ENCODE measurements at regions not wholly inside any gene's neighbourhood (a gene's known extent, or its start where the extent isn't known, plus 50 kb on each side); places are given as distances from the start of the nearest gene placed in this dataset.

DNA sequence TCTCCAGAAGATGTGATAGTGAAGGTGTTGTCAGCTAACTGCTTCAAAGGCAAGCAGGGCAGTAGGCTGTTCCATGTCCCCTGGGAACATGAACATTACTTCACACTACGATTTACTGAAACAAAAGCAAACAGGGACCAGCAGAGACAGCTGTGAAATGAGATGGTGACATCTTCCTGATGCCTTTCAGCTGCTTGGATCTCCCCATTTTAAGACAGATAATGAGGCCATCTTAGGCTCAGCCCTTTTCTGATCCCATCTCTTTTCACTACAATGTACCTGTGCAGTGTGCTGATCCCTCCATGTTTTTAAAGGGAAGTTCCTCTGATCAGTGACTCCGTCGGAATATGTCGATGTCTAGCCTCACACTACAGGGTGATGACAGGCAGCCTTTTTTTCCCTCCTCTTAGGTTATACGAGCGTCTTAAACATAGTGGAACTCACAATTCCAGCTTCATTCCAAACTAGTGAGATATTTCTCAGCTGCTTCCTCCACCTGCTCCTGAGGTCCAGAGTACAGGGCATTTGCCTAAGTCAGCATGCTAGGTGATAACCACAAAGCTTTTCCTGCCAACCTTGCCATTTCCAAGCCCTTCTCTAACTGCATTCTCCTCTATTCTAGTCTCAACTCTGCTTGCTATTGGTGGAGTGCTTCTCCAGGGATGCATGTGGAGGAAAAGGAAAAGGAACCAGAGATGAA, 87.6 kb upstream of the EGLN3 start:
- Histone ChIP-seq H3K36me3 (no peaks in the 10 kb centered on the region), H3K4me2 (no peak overlapping the region), H4K20me1 (no peaks in the 10 kb centered on the region), H3K4me3 (no peak overlapping the region), H3K9me3 (replicated peaks in 1 of 11) (no peaks in the 10 kb centered on the region), H3K27me3 (no peaks in the 10 kb centered on the region), H3K4me1 (peaks cover 0 to 11% (median 0%) of the 10 kb centered on the region in 10 experiments; a peak in 4 of 20 replicates), H3K27ac (no peak overlapping the region), H3K9ac (no peak overlapping the region)
- TF ChIP-seq Cebpa-rat (IDR thresholded peaks at IDR 0.05): no peak

DNA sequence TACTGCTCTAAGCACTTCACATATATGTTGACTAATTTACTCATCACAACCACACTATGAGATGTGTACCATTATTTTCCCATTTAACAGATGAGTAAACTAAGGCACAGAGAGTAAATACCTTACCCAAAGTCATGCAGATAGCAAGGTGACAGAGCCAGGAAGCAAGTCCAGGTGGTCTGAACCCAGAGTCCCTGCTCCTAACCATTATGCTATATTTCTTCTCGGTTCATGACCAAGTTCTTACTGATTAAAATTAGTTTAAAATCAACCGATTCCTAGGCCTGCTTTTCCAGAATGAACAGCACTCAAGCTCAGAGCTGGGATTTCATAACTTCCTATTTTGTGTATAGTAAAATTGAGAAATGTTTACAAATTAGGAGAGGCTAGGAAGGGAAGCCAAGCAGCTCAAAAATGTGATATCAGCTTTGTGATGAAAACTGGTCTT, 85.5 kb upstream of the EGLN3 start:
- Histone ChIP-seq H3K4me1 (peaks cover 0 to 11% (median 0%) of the 10 kb centered on the region in 10 experiments; a peak in 2 of 20 replicates), H4K20me1 (no peaks in the 10 kb centered on the region), H3K36me3 (no peaks in the 10 kb centered on the region), H3K9me3 (replicated peaks in 1 of 11) (no peaks in the 10 kb centered on the region), H3K27ac (no peak overlapping the region), H3K27me3 (no peaks in the 10 kb centered on the region), H3K4me3 (no peak overlapping the region), H3K9ac (no peak overlapping the region), H3K4me2 (peak overlapping the region in 2 of 11 experiments; percentile 25 to 36; a peak in 2 of 22 replicates)
- no peak for TF ChIP-seq Cebpa-rat (IDR thresholded peaks at IDR 0.05)

DNA sequence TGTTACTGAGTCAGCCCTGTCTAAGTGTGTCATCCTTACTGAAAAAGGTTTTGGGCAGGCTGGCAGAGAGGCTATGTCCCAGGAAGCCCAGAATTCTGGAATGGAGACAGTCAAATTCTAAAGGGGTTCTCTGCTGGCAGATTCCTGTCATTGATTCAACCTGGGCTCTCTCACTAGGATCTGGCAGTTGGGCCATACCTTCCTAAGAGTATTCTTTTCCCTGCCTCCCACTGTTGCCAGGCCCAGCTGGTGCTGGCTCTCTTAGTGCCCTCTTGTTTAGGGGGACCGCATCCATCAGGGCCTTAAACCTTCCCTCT, 85.0 kb upstream of the EGLN3 start:
- no peaks in the 10 kb centered on the region for H3K9me3 ChIP-seq (replicated peaks in 1 of 11)
- no peaks in the 10 kb centered on the region for H3K27me3 ChIP-seq
- H4K20me1 ChIP-seq: no peaks in the 10 kb centered on the region
- no peak overlapping the region for H3K9ac ChIP-seq
- peaks cover 0 to 11% (median 0%) of the 10 kb centered on the region in 10 experiments; a peak in 2 of 20 replicates for H3K4me1 ChIP-seq
- no peak overlapping the region for H3K4me3 ChIP-seq
- TF ChIP-seq Cebpa-rat (IDR thresholded peaks at IDR 0.05): no peak
- H3K27ac ChIP-seq: no peak overlapping the region
- H3K4me2 ChIP-seq: peak overlapping the region in 2 of 11 experiments; percentile 25 to 36; a peak in 2 of 22 replicates
- no peaks in the 10 kb centered on the region for H3K36me3 ChIP-seq

DNA sequence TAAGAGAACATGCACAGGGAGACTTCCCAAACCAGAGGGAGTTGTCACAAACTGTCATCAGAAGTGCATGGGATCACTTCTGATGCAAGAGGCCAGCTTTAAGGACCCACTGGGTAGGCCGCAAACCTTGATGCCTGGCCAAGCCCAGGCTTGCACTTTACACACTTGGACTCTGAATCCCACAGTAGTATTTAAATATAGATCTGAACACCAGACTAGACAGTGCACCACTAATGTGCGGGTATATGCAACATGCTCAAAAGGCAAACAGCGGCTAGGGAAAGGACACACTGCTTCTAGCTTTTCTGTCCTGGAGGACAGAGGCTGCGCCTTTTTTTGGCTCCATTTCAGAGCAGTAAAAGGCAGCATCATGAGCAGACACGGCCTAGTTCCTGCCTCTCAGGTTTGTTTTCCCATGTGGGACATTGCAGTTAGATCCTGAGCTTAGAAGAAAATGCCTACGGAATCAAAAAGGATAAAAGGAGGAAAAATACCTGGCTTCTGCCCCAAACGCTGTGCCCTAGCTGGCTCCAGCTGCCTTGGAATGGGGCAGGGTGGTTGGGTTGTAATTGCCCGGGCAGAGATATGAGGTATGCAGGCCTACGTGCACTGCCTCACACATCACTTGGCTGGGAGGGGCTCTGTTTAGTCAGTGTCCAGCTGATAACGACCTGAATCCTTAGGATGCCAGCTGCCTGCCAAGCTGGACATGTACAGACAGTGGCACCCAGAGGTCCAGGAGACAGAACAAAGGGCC, 84.5 kb upstream of the EGLN3 start:
- Histone ChIP-seq H3K4me3 (no peak overlapping the region), H3K9ac (no peak overlapping the region), H3K27ac (no peak overlapping the region), H3K4me1 (peaks cover 0 to 11% (median 0%) of the 10 kb centered on the region in 10 experiments; a peak in 3 of 20 replicates), H3K9me3 (replicated peaks in 1 of 11) (no peaks in the 10 kb centered on the region), H3K36me3 (no peaks in the 10 kb centered on the region), H4K20me1 (no peaks in the 10 kb centered on the region), H3K4me2 (peak overlapping the region in 1 of 11 experiments; percentile 36; a peak in 1 of 22 replicates), H3K27me3 (no peaks in the 10 kb centered on the region)
- TF ChIP-seq Cebpa-rat (IDR thresholded peaks at IDR 0.05): no peak

DNA sequence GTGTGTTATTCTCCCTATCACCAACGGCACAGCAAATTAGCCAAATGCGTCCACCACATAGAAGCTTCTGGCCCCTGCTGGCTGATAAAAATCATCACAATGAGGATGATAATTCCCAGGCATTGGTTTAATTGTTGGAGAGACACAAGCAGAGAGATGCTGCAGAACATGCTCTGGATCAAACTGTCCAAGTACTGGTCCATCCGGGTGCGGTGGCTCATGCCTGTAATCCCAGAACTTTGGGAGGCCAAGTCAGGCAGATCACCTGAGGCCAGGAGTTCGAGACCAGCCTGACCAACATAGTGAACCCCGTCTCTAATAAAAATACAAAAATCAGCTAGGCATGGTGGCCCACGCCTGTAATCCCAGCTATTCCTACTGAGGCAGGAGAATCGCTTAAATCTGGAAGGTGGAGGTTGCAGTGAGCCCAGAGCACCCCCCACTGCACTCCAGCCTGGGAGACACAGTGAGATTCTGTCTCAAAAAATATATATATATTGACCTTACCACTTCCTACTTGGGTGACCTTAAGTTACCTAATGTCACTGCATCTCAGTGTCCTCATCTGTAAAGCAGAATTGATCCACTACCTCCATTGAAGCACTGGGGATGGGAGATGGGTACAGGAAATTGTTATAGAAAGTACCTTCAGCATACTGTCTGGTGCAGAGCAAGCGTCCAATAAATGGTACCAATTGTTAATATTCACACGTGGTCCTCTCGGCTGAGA, 83.7 kb upstream of the EGLN3 start:
- H4K20me1 ChIP-seq: no peaks in the 10 kb centered on the region
- no peak overlapping the region for H3K4me3 ChIP-seq
- H3K27ac ChIP-seq: no peak overlapping the region
- H3K9me3 ChIP-seq (replicated peaks in 1 of 11): no peaks in the 10 kb centered on the region
- no peak overlapping the region for H3K4me2 ChIP-seq
- H3K36me3 ChIP-seq: no peaks in the 10 kb centered on the region
- TF ChIP-seq Cebpa-rat (IDR thresholded peaks at IDR 0.05): no peak
- H3K27me3 ChIP-seq: no peaks in the 10 kb centered on the region
- peaks cover 0 to 11% (median 0%) of the 10 kb centered on the region in 10 experiments; a peak in 3 of 20 replicates for H3K4me1 ChIP-seq
- H3K9ac ChIP-seq: no peak overlapping the region

DNA sequence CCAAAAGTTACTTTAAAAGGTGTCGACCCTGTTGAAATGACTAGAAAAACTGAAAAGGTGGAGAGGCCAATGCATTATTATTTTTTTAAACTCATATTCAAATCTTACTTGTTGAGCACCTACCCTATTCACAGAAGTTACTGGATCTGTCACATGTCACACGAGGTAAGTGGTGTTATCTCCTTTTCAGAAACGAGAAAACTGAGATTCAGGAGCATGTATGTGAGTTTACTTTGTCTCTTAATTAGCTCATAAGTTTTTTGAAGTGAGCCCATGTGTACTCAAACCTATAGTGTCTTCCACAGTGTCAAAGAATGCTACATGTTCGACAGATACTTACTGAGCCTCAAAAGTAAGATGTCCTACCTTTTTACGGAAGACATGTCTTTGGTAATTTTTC, 81.8 kb upstream of the EGLN3 start:
- Histone ChIP-seq H3K4me2 (no peak overlapping the region), H3K27me3 (no peaks in the 10 kb centered on the region), H3K4me1 (peaks cover 0 to 11% (median 0%) of the 10 kb centered on the region in 10 experiments; a peak in 3 of 20 replicates), H3K9ac (no peak overlapping the region), H3K4me3 (no peak overlapping the region), H3K36me3 (no peaks in the 10 kb centered on the region), H4K20me1 (no peaks in the 10 kb centered on the region), H3K27ac (no peak overlapping the region), H3K9me3 (replicated peaks in 1 of 11) (no peaks in the 10 kb centered on the region)
- no peak for TF ChIP-seq Cebpa-rat (IDR thresholded peaks at IDR 0.05)

DNA sequence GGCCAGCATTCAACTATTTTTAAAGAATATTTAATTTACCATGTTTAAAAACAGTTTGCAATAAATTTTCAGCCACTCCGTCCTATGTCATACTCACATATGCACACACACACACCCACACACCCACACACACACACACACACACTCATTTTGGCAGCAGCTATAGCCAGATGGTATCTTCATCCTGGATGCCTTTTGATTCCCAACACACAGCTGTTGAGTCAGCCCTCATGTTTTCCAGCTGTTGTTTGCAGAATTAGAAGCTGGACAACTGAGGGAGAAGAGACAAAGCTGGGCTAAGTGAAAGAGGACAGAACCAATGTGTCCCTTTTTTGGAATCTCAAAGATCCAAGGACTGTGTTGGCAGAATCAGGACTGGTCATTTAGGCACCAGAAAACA, 80.0 kb upstream of the EGLN3 start:
- Histone ChIP-seq H3K27ac (no peak overlapping the region), H3K4me2 (no peak overlapping the region), H3K4me3 (no peak overlapping the region), H4K20me1 (no peaks in the 10 kb centered on the region), H3K9me3 (replicated peaks in 1 of 11) (no peaks in the 10 kb centered on the region), H3K27me3 (no peaks in the 10 kb centered on the region), H3K36me3 (no peaks in the 10 kb centered on the region), H3K9ac (no peak overlapping the region), H3K4me1 (peaks cover 0 to 4% (median 0%) of the 10 kb centered on the region in 10 experiments; a peak in 1 of 20 replicates)
- no peak for TF ChIP-seq Cebpa-rat (IDR thresholded peaks at IDR 0.05)

DNA sequence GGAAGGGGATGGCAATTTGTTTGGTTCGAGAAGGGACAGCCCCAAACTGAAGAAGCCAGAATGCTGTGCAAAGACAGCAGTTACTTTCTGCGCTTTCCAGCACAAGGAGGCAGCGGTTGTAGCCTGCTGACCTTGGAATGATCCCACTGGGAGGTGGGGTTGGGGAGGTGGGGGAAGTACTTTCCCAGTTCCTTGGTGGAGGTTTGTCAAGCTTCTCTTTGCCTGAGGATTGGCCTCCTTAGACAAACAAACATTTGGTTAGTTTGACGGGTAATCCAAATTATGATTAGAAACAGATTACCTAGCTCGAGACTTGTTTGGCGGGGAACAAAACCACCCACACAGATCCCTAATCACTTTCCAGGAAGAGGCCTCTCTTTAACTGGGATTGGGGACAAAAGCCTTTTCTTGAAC, 79.1 kb upstream of the EGLN3 start:
- no peak overlapping the region for H3K9ac ChIP-seq
- H3K27me3 ChIP-seq: no peaks in the 10 kb centered on the region
- no peak overlapping the region for H3K4me2 ChIP-seq
- no peak for TF ChIP-seq Cebpa-rat (IDR thresholded peaks at IDR 0.05)
- H3K27ac ChIP-seq: no peak overlapping the region
- H3K36me3 ChIP-seq: no peaks in the 10 kb centered on the region
- H3K4me3 ChIP-seq: no peak overlapping the region
- H3K4me1 ChIP-seq: peaks cover 0 to 4% (median 0%) of the 10 kb centered on the region in 10 experiments; a peak in 1 of 20 replicates
- no peaks in the 10 kb centered on the region for H3K9me3 ChIP-seq (replicated peaks in 1 of 11)
- H4K20me1 ChIP-seq: no peaks in the 10 kb centered on the region

DNA sequence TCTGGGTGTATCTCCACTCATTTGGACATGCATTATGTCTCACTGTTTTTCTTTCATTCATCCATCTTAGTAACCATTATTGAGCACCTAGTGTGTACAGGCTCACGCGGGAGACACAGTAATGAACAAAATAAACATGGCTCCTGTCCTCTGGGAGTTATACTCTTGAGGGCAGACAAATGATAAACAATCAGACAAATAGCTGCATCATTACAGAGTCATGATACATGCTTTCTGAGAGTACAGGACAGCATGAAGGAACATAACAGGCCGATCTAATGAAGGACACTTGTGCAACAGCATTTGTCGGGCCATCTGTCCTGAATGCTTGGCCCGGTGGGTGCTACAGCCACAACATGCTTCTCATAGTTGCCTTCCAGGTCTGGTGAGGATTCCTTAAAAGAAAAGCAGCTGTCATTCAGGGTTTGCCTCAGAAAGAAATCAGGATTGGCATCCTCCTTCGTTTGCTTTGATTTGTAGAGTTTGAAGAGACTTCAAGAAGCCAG, 77.2 kb upstream of the EGLN3 start:
- H3K27ac ChIP-seq: no peak overlapping the region

More for the DNA sequence above, 77.2 kb upstream of the EGLN3 start:
- no peaks in the 10 kb centered on the region for H3K27me3 ChIP-seq
- H3K36me3 ChIP-seq: no peaks in the 10 kb centered on the region
- TF ChIP-seq Cebpa-rat (IDR thresholded peaks at IDR 0.05): no peak
- no peak overlapping the region for H3K4me2 ChIP-seq
- H4K20me1 ChIP-seq: no peaks in the 10 kb centered on the region
- no peaks in the 10 kb centered on the region for H3K9me3 ChIP-seq (replicated peaks in 1 of 11)
- peaks cover 0 to 4% (median 0%) of the 10 kb centered on the region in 10 experiments; a peak in 1 of 20 replicates for H3K4me1 ChIP-seq
- no peak overlapping the region for H3K4me3 ChIP-seq
- no peak overlapping the region for H3K9ac ChIP-seq

Measured in BLaER1 treated with 17β-estradiol and CSF1 and Interleukin-3, amounts not matched to agents 10 nM and 100 nM (cell line).